Astrocyte (in vitro differentiated cells and primary cell): ENCODE measurements at regions not wholly inside any gene's neighbourhood (a gene's known extent, or its start where the extent isn't known, plus 50 kb on each side); places are given as distances from the start of the nearest gene placed in this dataset.

ENCODE experiments used
- DNase-seq: peaks from one replicate; pipeline ENCODE4 v3.0.0-alpha.2; 2010; ENCODE audit warnings: low read depth
- FAIRE-seq: peaks from 2 replicates; lab custom pipeline; 2011; peaks lifted over from hg19 to GRCh38; lab: Jason Lieb, UNC
- H2AFZ ChIP-seq: 2 replicates; pipeline ENCODE4 v1.6.0; 2012; ENCODE audit warnings: low read depth, low read length, inconsistent platforms
- H3K27ac ChIP-seq: 2 replicates; pipeline ENCODE4 v1.5.1; 2011; ENCODE audit warnings: low read depth, low read length, inconsistent platforms
- H3K27me3 ChIP-seq: 2 replicates; pipeline ENCODE4 v1.6.0; 2011; ENCODE audit warnings: low read length, inconsistent platforms; ENCODE audit not compliant: insufficient read depth
- H3K36me3 ChIP-seq: 2 replicates; pipeline ENCODE4 v1.5.1; 2011; ENCODE audit warnings: low read length, inconsistent platforms; ENCODE audit not compliant: insufficient read depth
- H3K4me1 ChIP-seq: 2 replicates; pipeline ENCODE4 v1.5.1; 2011; ENCODE audit warnings: low read length, inconsistent platforms; ENCODE audit not compliant: insufficient read depth
- H3K4me2 ChIP-seq: 2 replicates; pipeline ENCODE4 v1.6.0; 2012; ENCODE audit warnings: low read length, inconsistent platforms
- H3K4me3 ChIP-seq: 2 replicates; pipeline ENCODE4 v1.5.1; 2011; ENCODE audit warnings: low read depth, mild to moderate bottlenecking, low read length, inconsistent platforms; ENCODE audit not compliant: insufficient read depth
- H3K79me2 ChIP-seq: 2 replicates; pipeline ENCODE4 v1.6.0; 2012; ENCODE audit warnings: mild to moderate bottlenecking, low read length, inconsistent platforms; ENCODE audit not compliant: insufficient read depth
- H3K9ac ChIP-seq: 2 replicates; pipeline ENCODE4 v1.6.0; 2012; ENCODE audit warnings: mild to moderate bottlenecking, low read length, inconsistent platforms
- H3K9me3 ChIP-seq: 2 replicates; pipeline ENCODE4 v1.5.1; 2012; ENCODE audit warnings: low read depth, mild to moderate bottlenecking, low read length, inconsistent platforms; ENCODE audit not compliant: insufficient read depth
- H4K20me1 ChIP-seq: 2 replicates; pipeline ENCODE4 v1.6.0; 2012; ENCODE audit warnings: low read length, inconsistent platforms; ENCODE audit not compliant: insufficient read depth
- H3K27ac Mint-ChIP-seq: one replicate; pipeline ENCODE4 v1.8.0; 2021; ENCODE audit warnings: mild to moderate bottlenecking, mixed read lengths; ENCODE audit not compliant: unreplicated experiment
- H3K27me3 Mint-ChIP-seq: one replicate; pipeline ENCODE4 v1.8.0; 2021; ENCODE audit warnings: low read depth, mixed read lengths; ENCODE audit not compliant: unreplicated experiment
- H3K36me3 Mint-ChIP-seq: one replicate; pipeline ENCODE4 v1.8.0; 2021; ENCODE audit warnings: low read depth, mixed read lengths; ENCODE audit not compliant: unreplicated experiment
- H3K4me1 Mint-ChIP-seq: one replicate; pipeline ENCODE4 v1.8.0; 2021; ENCODE audit warnings: low read depth, mixed read lengths; ENCODE audit not compliant: unreplicated experiment
- H3K4me3 Mint-ChIP-seq: one replicate; pipeline ENCODE4 v1.8.0; 2021; ENCODE audit warnings: mild to moderate bottlenecking, moderate library complexity, mixed read lengths; ENCODE audit not compliant: unreplicated experiment
- H3K9me3 Mint-ChIP-seq: one replicate; pipeline ENCODE4 v1.8.0; 2021; ENCODE audit warnings: mild to moderate bottlenecking, mixed read lengths; ENCODE audit not compliant: unreplicated experiment
- EZH2 ChIP-seq: IDR thresholded peaks from 2 replicates; pipeline ENCODE4 v1.6.1; 2012; ENCODE audit warnings: mild to moderate bottlenecking, low read length, inconsistent platforms; ENCODE audit not compliant: insufficient read depth
- TF ChIP-seq, protein P1 (sequence below): IDR thresholded peaks from 2 replicates; pipeline ENCODE4 v1.5.1; 2011; ENCODE audit warnings: low read depth, mild to moderate bottlenecking, inconsistent platforms, low read length, moderate library complexity; ENCODE audit not compliant: insufficient read depth

DNA sequence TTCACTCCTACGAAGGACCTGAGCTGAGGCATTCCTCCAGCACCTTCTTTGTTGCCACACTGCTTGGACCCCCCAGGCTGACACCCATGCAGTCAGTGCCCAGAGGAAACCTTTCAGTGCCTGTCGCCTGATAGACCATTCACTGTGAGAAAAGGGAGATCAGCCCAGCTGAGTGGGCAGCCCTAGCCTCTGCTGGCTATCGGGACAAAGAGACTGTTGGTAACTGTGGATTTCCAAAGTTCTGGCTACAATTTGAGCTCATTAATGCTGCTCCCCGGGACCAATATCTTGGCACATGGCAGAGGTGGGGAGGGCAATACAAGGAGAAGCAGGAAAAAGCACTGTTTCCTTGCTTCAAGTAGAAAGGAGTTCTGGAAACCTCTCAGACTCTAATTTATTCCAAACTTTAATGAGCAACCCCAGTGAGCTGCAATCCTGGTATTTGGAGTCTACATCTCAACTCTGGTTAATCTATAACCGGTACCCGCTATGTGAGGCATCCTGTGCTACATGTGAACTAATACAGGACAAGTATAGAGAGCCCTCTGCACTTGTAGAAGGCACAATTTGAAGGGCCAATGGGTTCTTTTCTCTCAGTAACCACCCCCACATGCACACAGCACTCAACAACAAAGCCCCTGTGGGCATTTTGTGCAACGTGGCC is 200.7 kb upstream of the NCAM1 start:
- no peaks in the 10 kb centered on the region for H3K36me3 Mint-ChIP-seq
- no peak overlapping the region for H3K27ac ChIP-seq
- no peak overlapping the region for H3K27ac Mint-ChIP-seq
- H3K9me3 ChIP-seq: no peaks in the 10 kb centered on the region
- TF ChIP-seq, protein P1, sequence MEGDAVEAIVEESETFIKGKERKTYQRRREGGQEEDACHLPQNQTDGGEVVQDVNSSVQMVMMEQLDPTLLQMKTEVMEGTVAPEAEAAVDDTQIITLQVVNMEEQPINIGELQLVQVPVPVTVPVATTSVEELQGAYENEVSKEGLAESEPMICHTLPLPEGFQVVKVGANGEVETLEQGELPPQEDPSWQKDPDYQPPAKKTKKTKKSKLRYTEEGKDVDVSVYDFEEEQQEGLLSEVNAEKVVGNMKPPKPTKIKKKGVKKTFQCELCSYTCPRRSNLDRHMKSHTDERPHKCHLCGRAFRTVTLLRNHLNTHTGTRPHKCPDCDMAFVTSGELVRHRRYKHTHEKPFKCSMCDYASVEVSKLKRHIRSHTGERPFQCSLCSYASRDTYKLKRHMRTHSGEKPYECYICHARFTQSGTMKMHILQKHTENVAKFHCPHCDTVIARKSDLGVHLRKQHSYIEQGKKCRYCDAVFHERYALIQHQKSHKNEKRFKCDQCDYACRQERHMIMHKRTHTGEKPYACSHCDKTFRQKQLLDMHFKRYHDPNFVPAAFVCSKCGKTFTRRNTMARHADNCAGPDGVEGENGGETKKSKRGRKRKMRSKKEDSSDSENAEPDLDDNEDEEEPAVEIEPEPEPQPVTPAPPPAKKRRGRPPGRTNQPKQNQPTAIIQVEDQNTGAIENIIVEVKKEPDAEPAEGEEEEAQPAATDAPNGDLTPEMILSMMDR: no peak
- TF ChIP-seq EZH2: no peak
- H3K27me3 ChIP-seq: no peaks in the 10 kb centered on the region
- no peak overlapping the region for H2AFZ ChIP-seq
- H3K27me3 Mint-ChIP-seq: peaks cover 18% of the 10 kb centered on the region
- DNase-seq: no peak
- no peaks in the 10 kb centered on the region for H3K9me3 Mint-ChIP-seq
- no peak overlapping the region for H3K4me3 Mint-ChIP-seq
- H3K4me2 ChIP-seq: no peak overlapping the region
- H3K4me1 ChIP-seq: peaks cover 3% of the 10 kb centered on the region
- no peaks in the 10 kb centered on the region for H3K36me3 ChIP-seq
- no peak for FAIRE-seq
- peaks cover 17% of the 10 kb centered on the region for H3K4me1 Mint-ChIP-seq
- H3K9ac ChIP-seq: no peak overlapping the region
- no peaks in the 10 kb centered on the region for H4K20me1 ChIP-seq
- H3K4me3 ChIP-seq: no peak overlapping the region
- no peaks in the 10 kb centered on the region for H3K79me2 ChIP-seq

DNA sequence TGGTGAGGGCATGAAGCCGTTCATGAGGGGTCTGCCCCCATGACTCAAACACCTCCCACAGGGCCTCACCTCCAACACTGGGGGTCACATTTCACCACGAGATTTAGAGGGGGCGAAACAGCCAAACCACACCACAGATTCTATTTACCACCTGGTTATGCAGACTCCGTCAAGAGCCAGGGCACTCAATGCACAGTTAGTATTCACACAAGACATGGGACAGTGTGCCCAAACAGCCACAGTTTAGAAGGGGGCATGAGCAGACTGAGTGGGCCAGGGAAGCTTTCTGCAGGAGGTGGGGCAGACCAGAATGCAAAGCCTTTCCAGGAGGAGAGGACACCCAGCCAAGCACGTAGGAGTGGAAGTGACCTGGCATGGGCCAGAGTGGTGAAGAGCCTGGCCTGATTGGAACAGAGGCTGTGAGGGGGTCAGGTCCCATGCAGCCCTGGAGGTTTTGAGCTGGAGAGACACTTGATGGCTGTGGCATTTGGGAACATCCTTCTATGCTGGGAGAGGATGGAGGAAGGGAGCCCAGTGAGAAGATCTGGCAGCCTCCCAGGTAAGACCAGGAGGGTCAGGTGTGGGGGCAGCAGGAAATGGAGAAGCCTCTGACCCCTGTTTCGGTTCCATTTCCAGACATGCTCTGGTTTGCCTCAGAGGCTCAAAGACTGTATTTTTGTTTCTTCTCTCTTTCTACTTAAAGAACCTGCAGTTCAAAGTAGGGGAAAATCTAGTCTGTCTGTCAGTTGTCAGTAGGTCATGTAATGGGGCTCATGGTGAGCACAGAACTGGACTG is 199.1 kb upstream of the NCAM1 start:
- H3K4me3 Mint-ChIP-seq: no peak overlapping the region

More for the DNA sequence above, 199.1 kb upstream of the NCAM1 start:
- H3K4me2 ChIP-seq: no peak overlapping the region
- no peak overlapping the region for H3K9ac ChIP-seq
- TF ChIP-seq, protein P1: no peak
- Mint-ChIP-seq H3K9me3 (no peaks in the 10 kb centered on the region), H3K4me1 (peaks cover 14% of the 10 kb centered on the region), H3K27me3 (peaks cover 18% of the 10 kb centered on the region), H3K36me3 (no peaks in the 10 kb centered on the region), H3K27ac (no peak overlapping the region)
- peaks cover 3% of the 10 kb centered on the region for H3K4me1 ChIP-seq
- no peak for FAIRE-seq
- no peaks in the 10 kb centered on the region for H3K79me2 ChIP-seq
- DNase-seq: no peak
- H2AFZ ChIP-seq: no peak overlapping the region
- H4K20me1 ChIP-seq: no peaks in the 10 kb centered on the region
- no peaks in the 10 kb centered on the region for H3K36me3 ChIP-seq
- H3K27me3 ChIP-seq: no peaks in the 10 kb centered on the region
- H3K4me3 ChIP-seq: no peak overlapping the region
- no peaks in the 10 kb centered on the region for H3K9me3 ChIP-seq
- no peak overlapping the region for H3K27ac ChIP-seq
